HepG2 (cell line): ENCODE measurements at regions not wholly inside any gene's neighbourhood (a gene's known extent, or its start where the extent isn't known, plus 50 kb on each side); places are given as distances from the start of the nearest gene placed in this dataset.

Source experiments
- CENPT ChIP-seq: sonication (generic); formaldehyde crosslinking; IDR thresholded peaks from 2 replicates; pipeline ENCODE4 v1.8.0; 2022; ENCODE audit warnings: low read depth, mild to moderate bottlenecking, moderate library complexity, missing genetic modification reagents
- PAX8 ChIP-seq: sonication (generic); formaldehyde crosslinking; IDR thresholded peaks from 2 replicates; pipeline ENCODE4 v1.8.0; 2022; ENCODE audit warnings: mild to moderate bottlenecking, missing genetic modification reagents, borderline replicate concordance
- PCBP2 ChIP-seq: fragments of 200-400 bp; formaldehyde crosslinking; optimal IDR thresholded peaks from 2 replicates; pipeline ENCODE3; 2018; ENCODE audit warnings: low read length, low read depth; ENCODE audit not compliant: poor library complexity, severe bottlenecking
- RXRB ChIP-seq: IDR thresholded peaks from 2 replicates; pipeline ENCODE4 v1.6.1; 2016; ENCODE audit warnings: borderline replicate concordance, missing genetic modification reagents, missing compliant biosample characterization
- SAFB2 ChIP-seq: sonication (generic); formaldehyde crosslinking; IDR thresholded peaks from 2 replicates; pipeline ENCODE4 v1.5.1; 2020; ENCODE audit warnings: missing genetic modification reagents, low read depth, mild to moderate bottlenecking, borderline replicate concordance
- SRSF4 ChIP-seq: fragments of 200-400 bp; formaldehyde crosslinking; IDR thresholded peaks from one replicate; pipeline ENCODE4 v1.6.1; 2018; ENCODE audit warnings: mild to moderate bottlenecking, low read depth, low read length, moderate library complexity; ENCODE audit not compliant: poor library complexity, severe bottlenecking
- SUZ12 ChIP-seq: fragments of 150-350 bp; IDR thresholded peaks from 2 replicates; pipeline ENCODE4 v1.6.1; 2014; ENCODE audit warnings: low read depth, low read length
- ZBTB1 ChIP-seq: sonication (generic); formaldehyde crosslinking; IDR thresholded peaks from 2 replicates; pipeline ENCODE4 v1.4.0; 2020; ENCODE audit warnings: missing genetic modification reagents, borderline replicate concordance
- ZBTB20 ChIP-seq: sonication (generic); formaldehyde crosslinking; IDR thresholded peaks from 2 replicates; pipeline ENCODE4 v1.8.1; 2023; ENCODE audit warnings: missing genetic modification reagents, low read depth, mild to moderate bottlenecking, borderline replicate concordance
- ZNF121 ChIP-seq: sonication (generic); formaldehyde crosslinking; IDR thresholded peaks from 2 replicates; pipeline ENCODE4 v1.5.0; 2020; ENCODE audit warnings: mild to moderate bottlenecking, missing genetic modification reagents
- TF ChIP-seq, protein P1 (sequence below): sonication (generic); formaldehyde crosslinking; IDR thresholded peaks from 2 replicates; pipeline ENCODE4 v1.5.1; 2020; ENCODE audit warnings: mild to moderate bottlenecking, missing genetic modification reagents, moderate library complexity
- TF ChIP-seq, protein P2 (sequence below): sonication (generic); formaldehyde crosslinking; IDR thresholded peaks from 2 replicates; pipeline ENCODE4 v1.4.0; 2020; ENCODE audit warnings: mild to moderate bottlenecking, missing genetic modification reagents
- TF ChIP-seq, protein P3 (sequence below): sonication (generic); formaldehyde crosslinking; IDR thresholded peaks from 2 replicates; pipeline ENCODE4 v1.8.0; 2022; ENCODE audit warnings: missing genetic modification reagents, low read depth, mild to moderate bottlenecking, borderline replicate concordance
- TF ChIP-seq, protein P4 (sequence below): sonication (generic); formaldehyde crosslinking; conservative IDR thresholded peaks from 2 replicates; pipeline ENCODE4 v1.8.1; 2023; ENCODE audit warnings: missing genetic modification reagents

DNA sequence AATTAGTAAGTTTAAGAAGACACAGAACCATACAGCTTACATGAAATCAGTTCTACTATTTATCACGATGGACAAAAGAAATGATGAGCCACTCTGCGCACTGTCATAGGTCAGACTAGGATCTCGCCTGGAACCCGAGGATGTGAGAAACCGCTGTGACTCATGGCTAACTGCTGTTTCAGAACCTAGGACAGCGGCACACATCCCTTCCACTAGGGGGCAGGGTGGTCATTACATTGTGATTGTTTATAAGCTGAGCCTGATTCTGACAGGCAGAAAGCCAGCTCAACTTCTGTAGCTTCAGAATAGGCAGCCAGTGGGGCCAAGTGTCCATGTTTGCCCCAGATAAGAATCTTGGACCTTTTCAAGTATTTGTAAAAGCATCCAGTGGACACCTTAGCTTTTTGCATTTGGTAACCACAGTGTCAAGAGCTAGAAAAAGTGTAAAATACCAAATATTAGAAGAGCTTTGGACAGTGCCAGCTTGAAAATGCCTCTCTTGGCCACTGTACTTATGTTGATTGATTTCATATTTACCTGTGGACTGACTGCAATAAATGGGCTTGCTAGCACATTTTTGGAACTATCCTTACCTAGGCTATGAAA, 115.8 kb downstream of the KBTBD8 start (continued):
- TF ChIP-seq, protein P1, sequence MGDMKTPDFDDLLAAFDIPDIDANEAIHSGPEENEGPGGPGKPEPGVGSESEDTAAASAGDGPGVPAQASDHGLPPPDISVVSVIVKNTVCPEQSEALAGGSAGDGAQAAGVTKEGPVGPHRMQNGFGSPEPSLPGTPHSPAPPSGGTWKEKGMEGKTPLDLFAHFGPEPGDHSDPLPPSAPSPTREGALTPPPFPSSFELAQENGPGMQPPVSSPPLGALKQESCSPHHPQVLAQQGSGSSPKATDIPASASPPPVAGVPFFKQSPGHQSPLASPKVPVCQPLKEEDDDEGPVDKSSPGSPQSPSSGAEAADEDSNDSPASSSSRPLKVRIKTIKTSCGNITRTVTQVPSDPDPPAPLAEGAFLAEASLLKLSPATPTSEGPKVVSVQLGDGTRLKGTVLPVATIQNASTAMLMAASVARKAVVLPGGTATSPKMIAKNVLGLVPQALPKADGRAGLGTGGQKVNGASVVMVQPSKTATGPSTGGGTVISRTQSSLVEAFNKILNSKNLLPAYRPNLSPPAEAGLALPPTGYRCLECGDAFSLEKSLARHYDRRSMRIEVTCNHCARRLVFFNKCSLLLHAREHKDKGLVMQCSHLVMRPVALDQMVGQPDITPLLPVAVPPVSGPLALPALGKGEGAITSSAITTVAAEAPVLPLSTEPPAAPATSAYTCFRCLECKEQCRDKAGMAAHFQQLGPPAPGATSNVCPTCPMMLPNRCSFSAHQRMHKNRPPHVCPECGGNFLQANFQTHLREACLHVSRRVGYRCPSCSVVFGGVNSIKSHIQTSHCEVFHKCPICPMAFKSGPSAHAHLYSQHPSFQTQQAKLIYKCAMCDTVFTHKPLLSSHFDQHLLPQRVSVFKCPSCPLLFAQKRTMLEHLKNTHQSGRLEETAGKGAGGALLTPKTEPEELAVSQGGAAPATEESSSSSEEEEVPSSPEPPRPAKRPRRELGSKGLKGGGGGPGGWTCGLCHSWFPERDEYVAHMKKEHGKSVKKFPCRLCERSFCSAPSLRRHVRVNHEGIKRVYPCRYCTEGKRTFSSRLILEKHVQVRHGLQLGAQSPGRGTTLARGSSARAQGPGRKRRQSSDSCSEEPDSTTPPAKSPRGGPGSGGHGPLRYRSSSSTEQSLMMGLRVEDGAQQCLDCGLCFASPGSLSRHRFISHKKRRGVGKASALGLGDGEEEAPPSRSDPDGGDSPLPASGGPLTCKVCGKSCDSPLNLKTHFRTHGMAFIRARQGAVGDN = no peak
- peak; percentile 95; the same call in 1 of the 2 replicates for TF ChIP-seq ZBTB20 (CRISPR knock-in tag)
- TF ChIP-seq ZBTB1 (CRISPR knock-in tag) = peak; percentile 33; the same call in 1 of the 2 replicates
- TF ChIP-seq, protein P2, sequence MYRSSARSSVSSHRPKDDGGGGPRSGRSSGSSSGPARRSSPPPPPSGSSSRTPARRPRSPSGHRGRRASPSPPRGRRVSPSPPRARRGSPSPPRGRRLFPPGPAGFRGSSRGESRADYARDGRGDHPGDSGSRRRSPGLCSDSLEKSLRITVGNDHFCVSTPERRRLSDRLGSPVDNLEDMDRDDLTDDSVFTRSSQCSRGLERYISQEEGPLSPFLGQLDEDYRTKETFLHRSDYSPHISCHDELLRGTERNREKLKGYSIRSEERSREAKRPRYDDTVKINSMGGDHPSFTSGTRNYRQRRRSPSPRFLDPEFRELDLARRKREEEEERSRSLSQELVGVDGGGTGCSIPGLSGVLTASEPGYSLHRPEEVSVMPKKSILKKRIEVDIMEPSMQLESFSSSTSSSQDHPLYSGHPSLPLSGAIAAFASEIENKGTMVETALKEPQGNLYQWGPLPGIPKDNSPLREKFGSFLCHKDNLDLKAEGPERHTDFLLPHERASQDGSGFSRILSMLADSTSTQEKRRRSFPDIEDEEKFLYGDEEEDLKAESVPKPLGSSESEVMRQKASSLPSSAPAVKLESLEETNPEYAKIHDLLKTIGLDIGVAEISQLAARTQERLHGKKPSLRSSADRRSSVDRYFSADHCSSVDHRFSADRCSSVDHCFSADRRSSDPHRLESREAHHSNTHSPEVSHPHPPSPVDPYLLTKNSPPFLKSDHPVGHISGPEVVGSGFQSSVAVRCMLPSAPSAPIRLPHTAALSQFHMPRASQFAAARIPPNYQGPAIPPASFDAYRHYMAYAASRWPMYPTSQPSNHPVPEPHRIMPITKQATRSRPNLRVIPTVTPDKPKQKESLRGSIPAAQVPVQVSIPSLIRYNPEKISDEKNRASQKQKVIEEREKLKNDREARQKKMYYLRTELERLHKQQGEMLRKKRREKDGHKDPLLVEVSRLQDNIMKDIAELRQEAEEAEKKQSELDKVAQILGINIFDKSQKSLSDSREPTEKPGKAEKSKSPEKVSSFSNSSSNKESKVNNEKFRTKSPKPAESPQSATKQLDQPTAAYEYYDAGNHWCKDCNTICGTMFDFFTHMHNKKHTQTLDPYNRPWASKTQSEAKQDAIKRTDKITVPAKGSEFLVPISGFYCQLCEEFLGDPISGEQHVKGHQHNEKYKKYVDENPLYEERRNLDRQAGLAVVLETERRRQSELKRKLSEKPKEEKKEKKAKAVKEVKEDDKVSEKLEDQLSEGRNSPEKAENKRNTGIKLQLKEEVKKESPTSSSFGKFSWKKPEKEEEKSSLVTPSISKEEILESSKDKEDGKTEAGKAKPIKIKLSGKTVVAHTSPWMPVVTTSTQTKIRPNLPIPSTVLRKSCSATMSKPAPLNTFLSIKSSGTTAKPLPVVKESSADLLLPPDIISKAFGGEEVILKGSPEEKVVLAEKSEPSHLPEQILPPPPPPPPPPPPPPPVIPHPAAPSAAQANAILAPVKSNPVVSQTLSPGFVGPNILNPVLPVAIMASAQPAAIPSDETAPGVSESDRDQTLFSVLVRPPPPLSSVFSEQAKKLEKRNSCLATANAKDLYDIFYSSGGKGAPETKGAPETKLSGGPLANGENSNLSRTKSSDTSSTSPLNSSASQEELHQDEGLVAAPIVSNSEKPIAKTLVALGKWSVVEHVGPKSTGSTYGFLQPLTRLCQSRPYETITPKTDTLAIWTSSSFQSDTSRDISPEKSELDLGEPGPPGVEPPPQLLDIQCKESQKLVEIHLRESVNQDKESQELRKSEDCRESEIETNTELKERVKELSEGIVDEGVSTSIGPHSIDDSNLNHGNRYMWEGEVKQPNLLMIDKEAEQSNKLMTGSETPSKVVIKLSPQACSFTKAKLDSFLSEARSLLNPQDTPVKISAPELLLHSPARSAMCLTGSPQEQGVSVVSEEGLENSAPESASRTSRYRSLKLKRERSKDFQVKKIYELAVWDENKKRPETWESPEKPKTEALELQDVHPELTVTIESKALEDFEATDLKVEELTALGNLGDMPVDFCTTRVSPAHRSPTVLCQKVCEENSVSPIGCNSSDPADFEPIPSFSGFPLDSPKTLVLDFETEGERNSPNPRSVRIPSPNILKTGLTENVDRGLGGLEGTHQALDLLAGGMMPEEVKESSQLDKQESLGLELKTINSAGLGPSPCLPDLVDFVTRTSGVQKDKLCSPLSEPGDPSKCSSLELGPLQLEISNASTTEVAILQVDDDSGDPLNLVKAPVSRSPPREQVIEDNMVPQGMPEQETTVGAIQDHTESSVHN = peak; percentile 75; the same call in 1 of the 2 replicates
- no peak for TF ChIP-seq SAFB2 (CRISPR knock-in tag)
- peak; percentile 66; the same call in 1 of the 2 replicates for TF ChIP-seq PAX8 (CRISPR knock-in tag)
- TF ChIP-seq, protein P3, sequence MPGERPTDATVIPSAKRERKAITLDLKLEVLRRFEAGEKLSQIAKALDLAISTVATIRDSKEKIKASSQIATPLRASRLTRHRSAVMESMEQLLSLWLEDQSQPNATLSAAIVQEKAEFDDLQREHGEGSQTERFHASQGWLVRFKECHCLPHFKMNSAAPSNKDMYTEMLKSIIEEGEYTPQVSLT (CRISPR knock-in tag) = peak; percentile 91; the same call in 1 of the 2 replicates
- no peak for TF ChIP-seq SUZ12
- TF ChIP-seq CENPT (CRISPR knock-in tag) = no peak
- TF ChIP-seq, protein P4, sequence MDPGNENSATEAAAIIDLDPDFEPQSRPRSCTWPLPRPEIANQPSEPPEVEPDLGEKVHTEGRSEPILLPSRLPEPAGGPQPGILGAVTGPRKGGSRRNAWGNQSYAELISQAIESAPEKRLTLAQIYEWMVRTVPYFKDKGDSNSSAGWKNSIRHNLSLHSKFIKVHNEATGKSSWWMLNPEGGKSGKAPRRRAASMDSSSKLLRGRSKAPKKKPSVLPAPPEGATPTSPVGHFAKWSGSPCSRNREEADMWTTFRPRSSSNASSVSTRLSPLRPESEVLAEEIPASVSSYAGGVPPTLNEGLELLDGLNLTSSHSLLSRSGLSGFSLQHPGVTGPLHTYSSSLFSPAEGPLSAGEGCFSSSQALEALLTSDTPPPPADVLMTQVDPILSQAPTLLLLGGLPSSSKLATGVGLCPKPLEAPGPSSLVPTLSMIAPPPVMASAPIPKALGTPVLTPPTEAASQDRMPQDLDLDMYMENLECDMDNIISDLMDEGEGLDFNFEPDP (CRISPR knock-in tag) = no peak
- no peak for TF ChIP-seq PCBP2
- TF ChIP-seq SRSF4 = no peak
- TF ChIP-seq RXRB (CRISPR knock-in tag) = peak; percentile 90
- no peak; the same call in 1 of the 2 replicates for TF ChIP-seq ZNF121 (CRISPR knock-in tag)
